ENCODE measurements at regions not wholly inside any gene's neighbourhood (a gene's known extent, or its start where the extent isn't known, plus 50 kb on each side); places are given as distances from the start of the nearest gene placed in this dataset.

DNA sequence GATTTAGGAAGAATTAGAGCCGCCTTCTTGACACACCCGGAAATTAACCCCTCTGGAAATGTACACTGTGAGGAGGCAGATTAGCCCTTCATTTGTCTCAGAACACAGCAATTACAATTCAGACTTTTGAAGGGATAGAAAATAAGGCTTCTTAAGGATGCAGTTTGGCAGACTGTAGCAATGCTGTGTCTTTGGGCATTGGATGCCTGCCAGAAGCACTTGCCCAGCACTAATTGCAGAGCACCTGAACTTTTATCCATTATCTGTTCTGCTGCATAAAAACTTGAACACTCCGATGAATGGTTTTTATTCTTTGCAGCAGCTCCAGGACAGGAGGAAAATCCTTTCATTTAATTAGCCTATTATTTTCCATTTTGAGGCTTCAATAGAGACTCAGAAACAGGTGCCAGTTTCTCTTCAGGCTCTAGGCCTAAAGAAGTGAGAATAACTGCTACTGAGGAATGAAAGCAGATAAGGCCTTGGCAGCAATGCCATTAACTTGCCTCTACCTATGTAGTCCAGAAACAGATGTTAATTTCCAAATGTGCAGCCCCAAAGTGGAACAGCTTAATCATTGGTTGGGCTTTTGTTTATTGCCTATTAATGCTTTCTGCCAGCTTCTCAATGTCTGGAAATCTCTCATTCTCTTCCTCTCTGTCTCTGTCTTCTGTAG, 418.5 kb downstream of the NSUN3 start:
- H3K4me1 ChIP-seq (ENCODE audit: insufficient read depth, low read length): no peaks in the 10 kb centered on the region
- H3K4me3 ChIP-seq (ENCODE audit: insufficient read depth, low read depth, low read length): no peak overlapping the region
- H4K20me1 ChIP-seq (ENCODE audit: insufficient read depth, low read length): no peaks in the 10 kb centered on the region
- H2AFZ ChIP-seq (ENCODE audit: low read depth, low read length): no peak overlapping the region
- H3K9ac ChIP-seq (ENCODE audit: low read length): no peak overlapping the region
- Mint-ChIP-seq H3K27me3 (ENCODE audit: low read depth, unreplicated experiment) (no peaks in the 10 kb centered on the region), H3K36me3 (ENCODE audit: low read depth, unreplicated experiment) (no peaks in the 10 kb centered on the region), H3K4me1 (ENCODE audit: low read depth, unreplicated experiment) (no peaks in the 10 kb centered on the region), H3K9me3 (ENCODE audit: unreplicated experiment) (peaks cover 7% of the 10 kb centered on the region), H3K4me3 (ENCODE audit: unreplicated experiment) (no peak overlapping the region), H3K27ac (ENCODE audit: unreplicated experiment) (no peak overlapping the region)
- H3K79me2 ChIP-seq (ENCODE audit: insufficient read depth, low read length): no peaks in the 10 kb centered on the region
- FAIRE-seq: no peak
- H3K9me3 ChIP-seq (ENCODE audit: insufficient read depth, low read depth, low read length): no peaks in the 10 kb centered on the region
- no peaks in the 10 kb centered on the region for H3K36me3 ChIP-seq (ENCODE audit: insufficient read depth, low read length)
- TF ChIP-seq, protein P1, sequence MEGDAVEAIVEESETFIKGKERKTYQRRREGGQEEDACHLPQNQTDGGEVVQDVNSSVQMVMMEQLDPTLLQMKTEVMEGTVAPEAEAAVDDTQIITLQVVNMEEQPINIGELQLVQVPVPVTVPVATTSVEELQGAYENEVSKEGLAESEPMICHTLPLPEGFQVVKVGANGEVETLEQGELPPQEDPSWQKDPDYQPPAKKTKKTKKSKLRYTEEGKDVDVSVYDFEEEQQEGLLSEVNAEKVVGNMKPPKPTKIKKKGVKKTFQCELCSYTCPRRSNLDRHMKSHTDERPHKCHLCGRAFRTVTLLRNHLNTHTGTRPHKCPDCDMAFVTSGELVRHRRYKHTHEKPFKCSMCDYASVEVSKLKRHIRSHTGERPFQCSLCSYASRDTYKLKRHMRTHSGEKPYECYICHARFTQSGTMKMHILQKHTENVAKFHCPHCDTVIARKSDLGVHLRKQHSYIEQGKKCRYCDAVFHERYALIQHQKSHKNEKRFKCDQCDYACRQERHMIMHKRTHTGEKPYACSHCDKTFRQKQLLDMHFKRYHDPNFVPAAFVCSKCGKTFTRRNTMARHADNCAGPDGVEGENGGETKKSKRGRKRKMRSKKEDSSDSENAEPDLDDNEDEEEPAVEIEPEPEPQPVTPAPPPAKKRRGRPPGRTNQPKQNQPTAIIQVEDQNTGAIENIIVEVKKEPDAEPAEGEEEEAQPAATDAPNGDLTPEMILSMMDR (IDR thresholded peaks at IDR 0.05; ENCODE audit: insufficient read depth, low read depth, low read length): no peak
- no peak for TF ChIP-seq EZH2 (IDR thresholded peaks at IDR 0.05; ENCODE audit: insufficient read depth, low read length)
- no peak overlapping the region for H3K4me2 ChIP-seq (ENCODE audit: low read length)
- no peaks in the 10 kb centered on the region for H3K27me3 ChIP-seq (ENCODE audit: insufficient read depth, low read length)
- DNase-seq (ENCODE audit: low read depth): no peak
- no peak overlapping the region for H3K27ac ChIP-seq (ENCODE audit: low read depth, low read length)

DNA sequence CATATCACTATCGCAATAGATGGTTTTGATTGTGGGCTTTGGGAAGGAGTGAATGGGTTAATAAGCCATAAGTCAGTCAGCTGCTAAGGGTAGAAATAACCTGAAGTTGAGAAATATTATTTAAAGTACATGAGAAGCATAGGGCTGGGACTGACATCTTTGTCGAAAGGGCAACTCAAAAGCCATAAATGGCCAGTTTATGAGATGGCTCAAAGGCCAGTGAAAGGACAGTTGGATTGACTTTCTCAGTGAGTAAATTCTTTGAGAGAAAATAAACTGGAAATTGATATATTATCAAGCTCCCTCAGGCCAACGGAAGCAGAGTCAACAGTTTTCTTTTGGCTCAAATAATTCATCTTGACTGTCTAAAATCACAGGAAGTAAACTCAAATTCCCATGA, 419.8 kb downstream of the NSUN3 start:
- Histone ChIP-seq H3K27me3 (ENCODE audit: insufficient read depth, low read length) (no peaks in the 10 kb centered on the region), H2AFZ (ENCODE audit: low read depth, low read length) (no peak overlapping the region), H3K36me3 (ENCODE audit: insufficient read depth, low read length) (no peaks in the 10 kb centered on the region), H3K9me3 (ENCODE audit: insufficient read depth, low read depth, low read length) (no peaks in the 10 kb centered on the region), H3K79me2 (ENCODE audit: insufficient read depth, low read length) (no peaks in the 10 kb centered on the region), H3K4me1 (ENCODE audit: insufficient read depth, low read length) (no peaks in the 10 kb centered on the region), H4K20me1 (ENCODE audit: insufficient read depth, low read length) (no peaks in the 10 kb centered on the region), H3K27ac (ENCODE audit: low read depth, low read length) (no peak overlapping the region), H3K4me3 (ENCODE audit: insufficient read depth, low read depth, low read length) (no peak overlapping the region), H3K4me2 (ENCODE audit: low read length) (no peak overlapping the region), H3K9ac (ENCODE audit: low read length) (no peak overlapping the region)
- DNase-seq (ENCODE audit: low read depth): no peak
- Mint-ChIP-seq H3K36me3 (ENCODE audit: low read depth, unreplicated experiment) (no peaks in the 10 kb centered on the region), H3K27me3 (ENCODE audit: low read depth, unreplicated experiment) (no peaks in the 10 kb centered on the region), H3K4me1 (ENCODE audit: low read depth, unreplicated experiment) (no peaks in the 10 kb centered on the region), H3K4me3 (ENCODE audit: unreplicated experiment) (no peak overlapping the region), H3K27ac (ENCODE audit: unreplicated experiment) (no peak overlapping the region), H3K9me3 (ENCODE audit: unreplicated experiment) (no peaks in the 10 kb centered on the region)
- TF ChIP-seq, protein P1 (IDR thresholded peaks at IDR 0.05; ENCODE audit: insufficient read depth, low read depth, low read length): no peak
- TF ChIP-seq EZH2 (IDR thresholded peaks at IDR 0.05; ENCODE audit: insufficient read depth, low read length): no peak
- no peak for FAIRE-seq

DNA sequence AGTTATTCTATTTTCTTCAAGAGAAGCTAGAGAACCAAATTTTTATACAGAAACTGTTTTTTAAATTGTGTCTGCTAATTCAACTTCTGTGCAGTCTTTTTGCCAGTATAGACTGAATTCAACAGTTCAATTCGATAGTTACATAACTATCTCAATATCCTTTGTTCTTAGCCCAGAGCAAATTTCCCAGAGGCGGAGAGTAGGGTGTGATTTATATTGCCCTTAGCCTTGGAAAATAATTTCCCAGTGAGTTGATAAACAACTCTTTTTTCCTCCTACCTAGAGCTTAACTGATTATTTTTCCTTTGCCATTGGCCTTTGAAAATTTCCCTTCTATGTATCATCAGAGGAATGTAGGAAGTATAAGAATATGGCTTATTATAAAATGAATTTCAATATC, 420.5 kb downstream of the NSUN3 start:
- DNase-seq (ENCODE audit: low read depth): no peak
- no peak overlapping the region for H3K9ac ChIP-seq (ENCODE audit: low read length)
- Mint-ChIP-seq H3K4me1 (ENCODE audit: low read depth, unreplicated experiment) (no peaks in the 10 kb centered on the region), H3K36me3 (ENCODE audit: low read depth, unreplicated experiment) (no peaks in the 10 kb centered on the region), H3K4me3 (ENCODE audit: unreplicated experiment) (no peak overlapping the region), H3K27me3 (ENCODE audit: low read depth, unreplicated experiment) (no peaks in the 10 kb centered on the region), H3K27ac (ENCODE audit: unreplicated experiment) (no peak overlapping the region), H3K9me3 (ENCODE audit: unreplicated experiment) (no peaks in the 10 kb centered on the region)
- no peak overlapping the region for H3K27ac ChIP-seq (ENCODE audit: low read depth, low read length)
- no peaks in the 10 kb centered on the region for H3K4me1 ChIP-seq (ENCODE audit: insufficient read depth, low read length)
- no peak overlapping the region for H3K4me2 ChIP-seq (ENCODE audit: low read length)
- no peak overlapping the region for H3K4me3 ChIP-seq (ENCODE audit: insufficient read depth, low read depth, low read length)
- H4K20me1 ChIP-seq (ENCODE audit: insufficient read depth, low read length): no peaks in the 10 kb centered on the region
- no peaks in the 10 kb centered on the region for H3K79me2 ChIP-seq (ENCODE audit: insufficient read depth, low read length)
- no peaks in the 10 kb centered on the region for H3K9me3 ChIP-seq (ENCODE audit: insufficient read depth, low read depth, low read length)
- no peaks in the 10 kb centered on the region for H3K36me3 ChIP-seq (ENCODE audit: insufficient read depth, low read length)
- H3K27me3 ChIP-seq (ENCODE audit: insufficient read depth, low read length): no peaks in the 10 kb centered on the region
- TF ChIP-seq, protein P1 (IDR thresholded peaks at IDR 0.05; ENCODE audit: insufficient read depth, low read depth, low read length): no peak
- TF ChIP-seq EZH2 (IDR thresholded peaks at IDR 0.05; ENCODE audit: insufficient read depth, low read length): no peak
- FAIRE-seq: no peak
- H2AFZ ChIP-seq (ENCODE audit: low read depth, low read length): no peak overlapping the region

Measured in astrocyte (in vitro differentiated cells and primary cell).